Mononuclear cell (primary cell): ENCODE measurements at regions not wholly inside any gene's neighbourhood (a gene's known extent, or its start where the extent isn't known, plus 50 kb on each side); places are given as distances from the start of the nearest gene placed in this dataset.

Source experiments
- H3K27me3 ChIP-seq: 2 replicates; pipeline ENCODE4 v1.6.0; 2011; ENCODE audit warnings: low read length, control low read depth; ENCODE audit not compliant: insufficient read depth
- H3K4me1 ChIP-seq: 2 replicates; pipeline ENCODE4 v1.5.1; 2011; ENCODE audit warnings: mild to moderate bottlenecking, low read length, control low read depth; ENCODE audit not compliant: insufficient read depth
- H3K4me3 ChIP-seq: 2 replicates; pipeline ENCODE4 v1.5.1; 2011; ENCODE audit warnings: mild to moderate bottlenecking, low read length, moderate library complexity
- H3K9me3 ChIP-seq: 2 replicates; pipeline ENCODE4 v1.5.1; 2011; ENCODE audit warnings: low read depth, mild to moderate bottlenecking, control low read depth, low read length

DNA sequence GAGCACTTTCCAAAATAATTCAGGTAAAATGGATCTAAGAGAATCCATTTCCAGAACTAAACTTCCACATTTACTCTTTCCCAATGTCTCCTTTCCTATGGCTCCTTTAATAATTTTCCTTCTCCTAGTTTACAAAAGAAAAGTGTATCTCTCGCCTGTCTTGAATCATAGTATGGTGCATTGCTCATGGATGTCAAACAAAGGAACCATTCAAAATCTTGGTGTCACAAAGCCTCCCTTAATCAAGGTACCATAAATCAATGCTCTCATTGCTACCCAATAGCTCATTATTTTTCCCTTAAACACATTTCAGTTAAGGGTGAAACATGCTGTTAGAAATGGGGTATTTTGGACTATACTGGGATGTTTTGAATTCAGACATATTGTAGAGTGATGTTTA is 57.6 kb upstream of the KCNMA1 start:
- peaks cover 7% of the 10 kb centered on the region for H3K4me1 ChIP-seq
- no peak overlapping the region for H3K4me3 ChIP-seq
- peaks cover 2% of the 10 kb centered on the region for H3K27me3 ChIP-seq
- H3K9me3 ChIP-seq: no peaks in the 10 kb centered on the region

DNA sequence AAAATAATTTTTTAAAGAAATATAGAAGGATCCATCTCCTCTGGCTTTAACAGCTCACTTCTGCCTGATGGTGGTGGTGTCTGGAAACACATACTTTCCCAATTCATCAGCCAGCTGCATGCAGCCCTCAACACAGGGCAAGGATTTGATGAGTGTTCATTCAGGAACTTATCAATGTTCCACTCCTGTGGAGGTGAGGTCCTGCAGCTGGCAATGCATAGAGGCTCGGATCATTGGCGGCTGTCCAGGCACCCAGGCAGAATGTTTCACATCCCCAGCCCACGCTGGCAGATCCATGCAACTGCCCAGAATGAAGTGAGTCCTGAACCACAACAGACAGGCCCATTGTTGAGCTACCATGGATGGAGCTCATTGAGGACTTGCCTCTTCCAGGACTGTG is 55.2 kb upstream of the KCNMA1 start:
- Histone ChIP-seq H3K4me1 (peaks cover under 1% of the 10 kb centered on the region), H3K9me3 (no peaks in the 10 kb centered on the region), H3K27me3 (peaks cover 2% of the 10 kb centered on the region), H3K4me3 (no peak overlapping the region)

DNA sequence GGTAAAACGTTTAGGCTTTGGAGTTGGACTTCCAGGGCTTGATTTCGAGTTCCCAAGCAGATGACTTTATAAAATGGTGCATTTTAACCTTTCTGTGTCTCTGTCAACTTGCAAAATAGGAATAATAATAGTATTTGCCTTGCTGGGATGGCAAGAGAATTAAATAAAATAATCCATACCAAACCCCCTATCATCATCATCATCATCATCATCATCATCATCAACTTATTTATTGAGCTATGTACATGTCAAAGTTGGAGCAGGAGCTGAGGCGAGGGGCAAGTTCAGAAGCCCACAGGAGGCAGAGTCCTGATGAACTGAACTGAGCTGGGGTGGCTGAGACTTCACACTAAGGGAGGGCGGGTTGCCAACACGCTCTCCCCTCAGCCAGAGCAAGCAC is 51.7 kb upstream of the KCNMA1 start:
- Histone ChIP-seq H3K27me3 (no peaks in the 10 kb centered on the region), H3K9me3 (no peaks in the 10 kb centered on the region), H3K4me1 (no peaks in the 10 kb centered on the region), H3K4me3 (no peak overlapping the region)

GRCh38 chr10:77687621-77688020 is 50.0 kb upstream of the KCNMA1 start:
- Histone ChIP-seq H3K9me3 (no peaks in the 10 kb centered on the region), H3K4me3 (no peak overlapping the region), H3K4me1 (no peaks in the 10 kb centered on the region), H3K27me3 (no peaks in the 10 kb centered on the region)
